ENCODE measurements at regions not wholly inside any gene's neighbourhood (a gene's known extent, or its start where the extent isn't known, plus 50 kb on each side); places are given as distances from the start of the nearest gene placed in this dataset.

GRCh38 chr2:192578780-192579179 is 384.0 kb upstream of the TMEFF2 start:
- DNase-seq, result no peak
- Histone ChIP-seq H3K27me3 (ENCODE audit: low read length) (no peaks in the 10 kb centered on the region), H3K9ac (ENCODE audit: low read length) (no peak overlapping the region), H3K9me3 (ENCODE audit: low read length) (peaks cover 22% of the 10 kb centered on the region), H3K36me3 (ENCODE audit: insufficient read depth, low read length) (no peaks in the 10 kb centered on the region), H4K20me1 (ENCODE audit: insufficient read depth, low read depth, low read length) (no peaks in the 10 kb centered on the region), H3K4me1 (ENCODE audit: low read length) (no peaks in the 10 kb centered on the region), H3K79me2 (ENCODE audit: low read length) (no peaks in the 10 kb centered on the region), H3K4me3 (ENCODE audit: low read length) (no peak overlapping the region), H3K4me2 (ENCODE audit: low read depth, low read length, poor library complexity, severe bottlenecking) (no peak overlapping the region), H3K27ac (ENCODE audit: low read length) (no peak overlapping the region), H3K9me2 (replicated peaks; ENCODE audit: insufficient read depth, low read length) (no peaks in the 10 kb centered on the region), H2AFZ (ENCODE audit: low read length) (no peak overlapping the region)

GRCh38 chr2:192577706-192578105 is 383.0 kb upstream of the TMEFF2 start:
- DNase-seq, result no peak
- Histone ChIP-seq H3K9ac (ENCODE audit: low read length) (no peak overlapping the region), H4K20me1 (ENCODE audit: insufficient read depth, low read depth, low read length) (no peaks in the 10 kb centered on the region), H3K9me3 (ENCODE audit: low read length) (peaks cover 24% of the 10 kb centered on the region), H3K27ac (ENCODE audit: low read length) (no peak overlapping the region), H3K9me2 (replicated peaks; ENCODE audit: insufficient read depth, low read length) (no peaks in the 10 kb centered on the region), H2AFZ (ENCODE audit: low read length) (no peak overlapping the region), H3K27me3 (ENCODE audit: low read length) (no peaks in the 10 kb centered on the region), H3K36me3 (ENCODE audit: insufficient read depth, low read length) (no peaks in the 10 kb centered on the region), H3K4me3 (ENCODE audit: low read length) (no peak overlapping the region), H3K4me2 (ENCODE audit: low read depth, low read length, poor library complexity, severe bottlenecking) (no peak overlapping the region), H3K4me1 (ENCODE audit: low read length) (no peaks in the 10 kb centered on the region), H3K79me2 (ENCODE audit: low read length) (no peaks in the 10 kb centered on the region)

- no peaks in the 10 kb centered on the region for H3K4me1 ChIP-seq (ENCODE audit: low read length)
- H3K9ac ChIP-seq (ENCODE audit: low read length), result no peak overlapping the region
- no peaks in the 10 kb centered on the region for H3K79me2 ChIP-seq (ENCODE audit: low read length)
- no peak for DNase-seq
- H3K27ac ChIP-seq (ENCODE audit: low read length), result no peak overlapping the region
- H3K9me2 ChIP-seq (replicated peaks; ENCODE audit: insufficient read depth, low read length), result no peaks in the 10 kb centered on the region
- no peak overlapping the region for H3K4me3 ChIP-seq (ENCODE audit: low read length)
- no peaks in the 10 kb centered on the region for H3K27me3 ChIP-seq (ENCODE audit: low read length)
- H3K4me2 ChIP-seq (ENCODE audit: low read depth, low read length, poor library complexity, severe bottlenecking), result no peak overlapping the region
- peaks cover 22% of the 10 kb centered on the region; the same call in 1 of the 2 replicates for H3K9me3 ChIP-seq (ENCODE audit: low read length)
- H3K36me3 ChIP-seq (ENCODE audit: insufficient read depth, low read length), result no peaks in the 10 kb centered on the region
- H4K20me1 ChIP-seq (ENCODE audit: insufficient read depth, low read depth, low read length), result no peaks in the 10 kb centered on the region
- no peak overlapping the region for H2AFZ ChIP-seq (ENCODE audit: low read length)
Measured at GRCh38 chr2:192574552-192574951, 379.8 kb upstream of the TMEFF2 start.

GRCh38 chr2:192571636-192572035 is 376.9 kb upstream of the TMEFF2 start:
- no peaks in the 10 kb centered on the region for H3K9me2 ChIP-seq (replicated peaks; ENCODE audit: insufficient read depth, low read length)
- no peaks in the 10 kb centered on the region for H3K4me1 ChIP-seq (ENCODE audit: low read length)
- no peak overlapping the region for H3K27ac ChIP-seq (ENCODE audit: low read length)
- DNase-seq, result no peak
- H4K20me1 ChIP-seq (ENCODE audit: insufficient read depth, low read depth, low read length), result no peaks in the 10 kb centered on the region
- H3K9me3 ChIP-seq (ENCODE audit: low read length), result peaks cover 19% of the 10 kb centered on the region; the same call in 1 of the 2 replicates
- H2AFZ ChIP-seq (ENCODE audit: low read length), result no peak overlapping the region
- H3K9ac ChIP-seq (ENCODE audit: low read length), result no peak overlapping the region
- no peak overlapping the region for H3K4me2 ChIP-seq (ENCODE audit: low read depth, low read length, poor library complexity, severe bottlenecking)
- H3K36me3 ChIP-seq (ENCODE audit: insufficient read depth, low read length), result no peaks in the 10 kb centered on the region
- H3K4me3 ChIP-seq (ENCODE audit: low read length), result no peak overlapping the region
- H3K27me3 ChIP-seq (ENCODE audit: low read length), result no peaks in the 10 kb centered on the region
- no peaks in the 10 kb centered on the region for H3K79me2 ChIP-seq (ENCODE audit: low read length)

- Histone ChIP-seq H3K4me2 (ENCODE audit: low read depth, low read length, poor library complexity, severe bottlenecking) (no peak overlapping the region), H3K4me3 (ENCODE audit: low read length) (no peak overlapping the region), H3K4me1 (ENCODE audit: low read length) (no peaks in the 10 kb centered on the region), H2AFZ (ENCODE audit: low read length) (no peak overlapping the region), H3K36me3 (ENCODE audit: insufficient read depth, low read length) (no peaks in the 10 kb centered on the region), H3K27me3 (ENCODE audit: low read length) (no peaks in the 10 kb centered on the region), H3K9me3 (ENCODE audit: low read length) (peaks cover 19% of the 10 kb centered on the region; the same call in 1 of the 2 replicates), H4K20me1 (ENCODE audit: insufficient read depth, low read depth, low read length) (no peaks in the 10 kb centered on the region), H3K9ac (ENCODE audit: low read length) (no peak overlapping the region), H3K27ac (ENCODE audit: low read length) (no peak overlapping the region), H3K9me2 (replicated peaks; ENCODE audit: insufficient read depth, low read length) (no peaks in the 10 kb centered on the region), H3K79me2 (ENCODE audit: low read length) (no peaks in the 10 kb centered on the region)
- DNase-seq, result no peak
Measured at GRCh38 chr2:192570788-192571187, 376.1 kb upstream of the TMEFF2 start.

- no peak for DNase-seq
- H3K36me3 ChIP-seq (ENCODE audit: insufficient read depth, low read length), result no peaks in the 10 kb centered on the region
- no peaks in the 10 kb centered on the region for H3K27me3 ChIP-seq (ENCODE audit: low read length)
- H3K4me2 ChIP-seq (ENCODE audit: low read depth, low read length, poor library complexity, severe bottlenecking), result no peak overlapping the region
- H4K20me1 ChIP-seq (ENCODE audit: insufficient read depth, low read depth, low read length), result no peaks in the 10 kb centered on the region
- no peak overlapping the region for H3K4me3 ChIP-seq (ENCODE audit: low read length)
- peaks cover 11% of the 10 kb centered on the region for H3K9me3 ChIP-seq (ENCODE audit: low read length)
- no peaks in the 10 kb centered on the region for H3K9me2 ChIP-seq (replicated peaks; ENCODE audit: insufficient read depth, low read length)
- no peak overlapping the region for H3K9ac ChIP-seq (ENCODE audit: low read length)
- H3K79me2 ChIP-seq (ENCODE audit: low read length), result no peaks in the 10 kb centered on the region
- H3K27ac ChIP-seq (ENCODE audit: low read length), result no peak overlapping the region
- H2AFZ ChIP-seq (ENCODE audit: low read length), result no peak overlapping the region
- no peaks in the 10 kb centered on the region for H3K4me1 ChIP-seq (ENCODE audit: low read length)
Measured at GRCh38 chr2:192566863-192567262, 372.1 kb upstream of the TMEFF2 start.

- no peak overlapping the region for H3K9ac ChIP-seq (ENCODE audit: low read length)
- no peak overlapping the region for H3K4me3 ChIP-seq (ENCODE audit: low read length)
- no peak for DNase-seq
- no peaks in the 10 kb centered on the region for H4K20me1 ChIP-seq (ENCODE audit: insufficient read depth, low read depth, low read length)
- no peaks in the 10 kb centered on the region for H3K27me3 ChIP-seq (ENCODE audit: low read length)
- no peak overlapping the region for H2AFZ ChIP-seq (ENCODE audit: low read length)
- H3K9me2 ChIP-seq (replicated peaks; ENCODE audit: insufficient read depth, low read length), result no peaks in the 10 kb centered on the region
- H3K27ac ChIP-seq (ENCODE audit: low read length), result no peak overlapping the region
- no peaks in the 10 kb centered on the region for H3K79me2 ChIP-seq (ENCODE audit: low read length)
- H3K36me3 ChIP-seq (ENCODE audit: insufficient read depth, low read length), result no peaks in the 10 kb centered on the region
- H3K4me1 ChIP-seq (ENCODE audit: low read length), result no peaks in the 10 kb centered on the region
- H3K9me3 ChIP-seq (ENCODE audit: low read length), result peaks cover 8% of the 10 kb centered on the region
- H3K4me2 ChIP-seq (ENCODE audit: low read depth, low read length, poor library complexity, severe bottlenecking), result no peak overlapping the region
Measured at GRCh38 chr2:192560326-192560725, 365.6 kb upstream of the TMEFF2 start.

GRCh38 chr2:192559587-192559986 is 364.9 kb upstream of the TMEFF2 start:
- Histone ChIP-seq H4K20me1 (ENCODE audit: insufficient read depth, low read depth, low read length) (no peaks in the 10 kb centered on the region), H2AFZ (ENCODE audit: low read length) (no peak overlapping the region), H3K36me3 (ENCODE audit: insufficient read depth, low read length) (no peaks in the 10 kb centered on the region), H3K4me2 (ENCODE audit: low read depth, low read length, poor library complexity, severe bottlenecking) (no peak overlapping the region), H3K4me3 (ENCODE audit: low read length) (no peak overlapping the region), H3K9me3 (ENCODE audit: low read length) (peaks cover 8% of the 10 kb centered on the region; the same call in 1 of the 2 replicates), H3K4me1 (ENCODE audit: low read length) (no peaks in the 10 kb centered on the region), H3K27ac (ENCODE audit: low read length) (no peak overlapping the region), H3K79me2 (ENCODE audit: low read length) (no peaks in the 10 kb centered on the region), H3K9me2 (replicated peaks; ENCODE audit: insufficient read depth, low read length) (no peaks in the 10 kb centered on the region), H3K9ac (ENCODE audit: low read length) (no peak overlapping the region), H3K27me3 (ENCODE audit: low read length) (no peaks in the 10 kb centered on the region)
- DNase-seq, result no peak

GRCh38 chr2:192558637-192559036 is 363.9 kb upstream of the TMEFF2 start:
- Histone ChIP-seq H3K9me2 (replicated peaks; ENCODE audit: insufficient read depth, low read length) (no peaks in the 10 kb centered on the region), H3K27me3 (ENCODE audit: low read length) (no peaks in the 10 kb centered on the region), H3K4me3 (ENCODE audit: low read length) (no peak overlapping the region), H4K20me1 (ENCODE audit: insufficient read depth, low read depth, low read length) (no peaks in the 10 kb centered on the region), H3K4me2 (ENCODE audit: low read depth, low read length, poor library complexity, severe bottlenecking) (no peak overlapping the region), H3K36me3 (ENCODE audit: insufficient read depth, low read length) (no peaks in the 10 kb centered on the region), H3K79me2 (ENCODE audit: low read length) (no peaks in the 10 kb centered on the region), H2AFZ (ENCODE audit: low read length) (no peak overlapping the region), H3K9me3 (ENCODE audit: low read length) (peaks cover 8% of the 10 kb centered on the region; the same call in 1 of the 2 replicates), H3K4me1 (ENCODE audit: low read length) (no peaks in the 10 kb centered on the region), H3K27ac (ENCODE audit: low read length) (no peak overlapping the region), H3K9ac (ENCODE audit: low read length) (no peak overlapping the region)
- no peak for DNase-seq

All from Karpas-422 (cell line).